SK-N-SH (cell line): ENCODE measurements at regions not wholly inside any gene's neighbourhood (a gene's known extent, or its start where the extent isn't known, plus 50 kb on each side); places are given as distances from the start of the nearest gene placed in this dataset.

Experiments
- CTCF ChIP-seq: fragments of 200-600 bp; sonication (generic); IDR thresholded peaks from 2 replicates; pipeline ENCODE4 v1.6.1; 2017; ENCODE audit warnings: antibody characterized with exemption, mild to moderate bottlenecking, moderate library complexity
- EP300 ChIP-seq, 2 experiments: IDR thresholded peaks; 2 replicates each; pipeline versions ENCODE4 v1.4.0 to v1.6.1; 2012; ENCODE audit warnings: borderline replicate concordance in 1 of 2, low read depth in 1 of 2, low read length in 1 of 2
- EZH2phosphoT487 ChIP-seq: fragments of 200-600 bp; sonication (generic); IDR thresholded peaks from 2 replicates; pipeline ENCODE4 v1.6.1; 2017; ENCODE audit warnings: low read depth, mixed run types, mild to moderate bottlenecking, antibody characterized with exemption, moderate library complexity, borderline replicate concordance
- JUND ChIP-seq: IDR thresholded peaks from 2 replicates; pipeline ENCODE4 v1.4.0; 2012
- MAX ChIP-seq: IDR thresholded peaks from 2 replicates; pipeline ENCODE4 v1.4.0; 2012; ENCODE audit warnings: low read depth
- NRF1 ChIP-seq: IDR thresholded peaks from 2 replicates; pipeline ENCODE4 v1.6.1; 2012; ENCODE audit warnings: low read depth, mild to moderate bottlenecking, low read length
- POLR2AphosphoS5 ChIP-seq: IDR thresholded peaks from 2 replicates; pipeline ENCODE4 v1.6.1; 2012; ENCODE audit warnings: low read depth, low read length
- RAD21 ChIP-seq: IDR thresholded peaks from 2 replicates; pipeline ENCODE4 v1.6.1; 2012; ENCODE audit warnings: mild to moderate bottlenecking, low read length
- RFX5 ChIP-seq: IDR thresholded peaks from 2 replicates; pipeline ENCODE4 v1.6.1; 2012; ENCODE audit warnings: mild to moderate bottlenecking, improper control_type of control experiment, low read length
- TCF12 ChIP-seq: IDR thresholded peaks from 2 replicates; pipeline ENCODE4 v1.4.0; 2012
- TF ChIP-seq, protein P1 (sequence below): IDR thresholded peaks from 2 replicates; pipeline ENCODE4; 2012

DNA sequence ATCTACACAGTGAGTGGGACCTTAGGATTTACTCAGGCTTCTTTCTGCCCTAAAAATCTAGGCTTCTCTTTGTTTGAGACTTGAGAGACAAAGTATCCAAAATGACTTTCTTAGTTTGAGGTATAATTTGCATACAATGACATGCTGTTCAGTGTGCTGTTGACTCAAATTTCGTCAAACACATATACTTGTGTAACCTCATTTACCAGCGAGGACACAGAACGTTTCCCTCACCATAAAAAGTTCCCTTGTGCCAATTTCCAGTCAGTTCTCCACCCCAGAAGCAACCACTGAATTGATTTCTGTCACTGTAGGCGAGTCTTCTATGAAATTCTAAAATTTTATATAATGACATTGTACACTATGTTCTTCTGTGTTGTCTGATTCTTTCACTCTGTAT, 68.0 kb upstream of the MAF start:
- TF ChIP-seq RAD21 = no peak
- no peak for TF ChIP-seq CTCF
- TF ChIP-seq RFX5 = no peak
- no peak for TF ChIP-seq EP300 (IDR thresholded peaks at IDR 0.05; ENCODE audit: borderline replicate concordance in 1 of 2, low read depth in 1 of 2, low read length in 1 of 2)
- no peak for TF ChIP-seq TCF12
- TF ChIP-seq, protein P1, sequence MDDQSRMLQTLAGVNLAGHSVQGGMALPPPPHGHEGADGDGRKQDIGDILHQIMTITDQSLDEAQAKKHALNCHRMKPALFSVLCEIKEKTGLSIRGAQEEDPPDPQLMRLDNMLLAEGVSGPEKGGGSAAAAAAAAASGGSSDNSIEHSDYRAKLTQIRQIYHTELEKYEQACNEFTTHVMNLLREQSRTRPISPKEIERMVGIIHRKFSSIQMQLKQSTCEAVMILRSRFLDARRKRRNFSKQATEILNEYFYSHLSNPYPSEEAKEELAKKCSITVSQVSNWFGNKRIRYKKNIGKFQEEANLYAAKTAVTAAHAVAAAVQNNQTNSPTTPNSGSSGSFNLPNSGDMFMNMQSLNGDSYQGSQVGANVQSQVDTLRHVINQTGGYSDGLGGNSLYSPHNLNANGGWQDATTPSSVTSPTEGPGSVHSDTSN = no peak
- no peak for TF ChIP-seq JUND
- no peak for TF ChIP-seq NRF1
- TF ChIP-seq MAX = no peak
- TF ChIP-seq EZH2phosphoT487 = no peak
- no peak for TF ChIP-seq POLR2AphosphoS5
